Choroid plexus epithelial cell (primary cell): ENCODE measurements at regions not wholly inside any gene's neighbourhood (a gene's known extent, or its start where the extent isn't known, plus 50 kb on each side); places are given as distances from the start of the nearest gene placed in this dataset.
A peak's percentile ranks its signal among the peaks of the same experiment; 100 is the strongest.

Experiments
- DNase-seq: peaks from one replicate; pipeline ENCODE4 v3.0.0-alpha.2; 2010; ENCODE audit warnings: low read depth
- H3K4me3 ChIP-seq: 2 replicates; pipeline ENCODE4 v1.5.1; 2011; ENCODE audit warnings: low read depth, mild to moderate bottlenecking, control low read depth, low read length, moderate library complexity
- TF ChIP-seq, protein P1 (sequence below): conservative IDR thresholded peaks from 2 replicates; pipeline ENCODE4 v1.5.1; 2011; ENCODE audit warnings: low read depth, mild to moderate bottlenecking, control low read depth, inconsistent platforms, low read length, moderate library complexity

DNA sequence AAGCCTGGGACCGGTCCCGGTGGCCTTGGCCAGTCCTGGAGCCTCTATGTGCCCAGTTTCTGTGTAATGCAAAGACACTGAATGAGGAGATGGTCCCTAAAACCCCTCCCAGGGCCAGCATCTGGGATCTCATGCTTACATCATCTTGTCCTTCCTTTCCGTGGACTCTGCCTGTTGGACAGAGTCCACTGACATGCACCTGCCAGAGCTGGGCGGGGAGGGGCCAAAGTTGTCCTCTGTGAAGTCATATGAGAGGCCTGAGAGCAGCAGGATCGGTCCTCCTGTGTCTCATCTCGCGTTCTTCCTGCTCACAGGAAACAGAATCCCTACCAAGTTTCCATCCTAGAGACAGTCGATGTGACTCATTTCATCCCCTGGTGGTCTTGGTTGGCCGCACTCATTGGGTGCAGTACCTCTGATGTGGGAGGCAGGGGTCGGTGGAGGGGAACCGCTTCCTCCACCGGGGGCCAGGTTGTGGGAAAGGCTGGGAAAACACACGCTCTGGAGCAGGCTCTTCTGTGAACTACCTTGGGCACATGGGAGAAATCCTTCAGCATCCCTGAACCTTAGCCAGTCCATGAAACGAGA is 389.6 kb upstream of the PODXL start:
- DNase-seq = no peak
- TF ChIP-seq, protein P1, sequence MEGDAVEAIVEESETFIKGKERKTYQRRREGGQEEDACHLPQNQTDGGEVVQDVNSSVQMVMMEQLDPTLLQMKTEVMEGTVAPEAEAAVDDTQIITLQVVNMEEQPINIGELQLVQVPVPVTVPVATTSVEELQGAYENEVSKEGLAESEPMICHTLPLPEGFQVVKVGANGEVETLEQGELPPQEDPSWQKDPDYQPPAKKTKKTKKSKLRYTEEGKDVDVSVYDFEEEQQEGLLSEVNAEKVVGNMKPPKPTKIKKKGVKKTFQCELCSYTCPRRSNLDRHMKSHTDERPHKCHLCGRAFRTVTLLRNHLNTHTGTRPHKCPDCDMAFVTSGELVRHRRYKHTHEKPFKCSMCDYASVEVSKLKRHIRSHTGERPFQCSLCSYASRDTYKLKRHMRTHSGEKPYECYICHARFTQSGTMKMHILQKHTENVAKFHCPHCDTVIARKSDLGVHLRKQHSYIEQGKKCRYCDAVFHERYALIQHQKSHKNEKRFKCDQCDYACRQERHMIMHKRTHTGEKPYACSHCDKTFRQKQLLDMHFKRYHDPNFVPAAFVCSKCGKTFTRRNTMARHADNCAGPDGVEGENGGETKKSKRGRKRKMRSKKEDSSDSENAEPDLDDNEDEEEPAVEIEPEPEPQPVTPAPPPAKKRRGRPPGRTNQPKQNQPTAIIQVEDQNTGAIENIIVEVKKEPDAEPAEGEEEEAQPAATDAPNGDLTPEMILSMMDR = no peak
- no peak overlapping the region for H3K4me3 ChIP-seq

DNA sequence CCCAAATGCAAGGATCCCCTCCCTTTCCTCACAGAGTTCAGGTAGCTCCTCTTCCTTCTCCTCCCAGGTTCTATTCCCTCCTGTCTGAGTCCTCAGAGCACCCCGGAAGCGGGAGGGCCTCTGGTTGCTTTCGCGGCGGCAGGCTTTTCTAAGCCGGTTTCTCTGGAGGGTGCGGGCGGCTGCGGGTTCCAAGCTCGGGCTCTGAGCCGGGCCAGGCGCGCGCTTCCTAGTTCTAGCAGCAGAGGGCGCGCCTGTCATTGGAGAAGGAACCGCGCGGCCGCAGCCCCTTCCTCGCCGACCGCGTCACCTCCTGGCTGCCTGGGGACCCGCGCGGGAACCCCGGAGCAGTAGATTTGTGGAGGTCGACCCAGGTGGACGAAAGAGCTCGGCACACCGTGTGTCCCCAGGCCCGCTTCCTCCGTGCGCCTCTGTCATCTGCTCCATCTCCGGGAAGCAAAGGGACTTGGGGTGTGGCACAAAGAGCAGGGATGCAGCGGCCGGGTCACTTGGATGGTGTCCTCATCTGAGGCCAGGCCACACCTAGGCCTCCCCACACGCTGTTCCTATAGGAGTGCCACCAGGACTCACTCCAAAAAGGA is 389.0 kb upstream of the PODXL start:
- peak; percentile 44 for DNase-seq
- no peak overlapping the region for H3K4me3 ChIP-seq
- TF ChIP-seq, protein P1 = peak; percentile 84

DNA sequence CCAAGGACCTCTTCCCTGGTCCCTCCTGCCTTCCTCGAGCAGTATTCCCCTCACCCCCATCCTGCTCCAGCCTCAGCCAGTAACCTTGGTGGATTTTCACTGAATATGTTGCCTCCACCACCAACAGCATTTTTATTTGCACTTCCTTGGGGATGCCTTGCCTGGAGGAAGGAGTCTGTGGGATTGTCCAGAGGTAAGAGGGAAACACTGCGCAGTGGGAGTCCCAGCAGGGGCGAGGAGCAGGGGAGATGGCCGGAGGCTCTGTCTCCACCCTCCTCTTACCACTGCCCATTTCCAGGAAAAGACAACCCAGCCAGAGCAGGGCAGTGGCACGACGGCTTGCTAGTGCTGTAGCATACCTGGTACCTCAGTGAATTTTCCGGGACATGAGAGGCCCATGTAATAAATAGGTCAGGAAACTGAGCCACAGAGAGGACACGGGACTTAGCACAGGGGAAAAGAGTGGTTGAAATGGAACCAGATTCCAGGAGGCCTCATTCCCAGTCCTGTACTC is 388.2 kb upstream of the PODXL start:
- TF ChIP-seq, protein P1 = no peak
- DNase-seq = no peak

DNA sequence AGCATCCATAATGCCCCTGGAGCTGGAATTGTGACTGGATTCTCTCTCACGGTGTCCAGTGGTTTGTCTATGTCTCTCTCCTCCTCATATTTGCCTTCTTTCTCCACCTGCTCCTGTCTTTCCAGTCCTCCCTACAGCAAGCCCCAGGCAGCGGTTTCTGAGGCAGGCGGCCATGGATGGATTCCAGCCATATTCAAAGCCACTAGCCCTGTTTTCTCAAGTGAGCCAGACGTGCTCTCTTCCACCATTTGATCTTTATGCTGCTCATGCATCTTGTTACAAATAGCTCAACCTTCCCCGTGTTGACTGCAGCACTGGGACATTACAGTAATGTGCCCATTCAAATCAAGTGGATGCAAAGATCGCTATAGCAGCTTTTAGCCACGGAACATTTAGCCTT is 387.2 kb upstream of the PODXL start:
- no peak overlapping the region for H3K4me3 ChIP-seq
- DNase-seq = no peak
- TF ChIP-seq, protein P1 = no peak

More for the DNA sequence above, 388.2 kb upstream of the PODXL start:
- H3K4me3 ChIP-seq = no peak overlapping the region

DNA sequence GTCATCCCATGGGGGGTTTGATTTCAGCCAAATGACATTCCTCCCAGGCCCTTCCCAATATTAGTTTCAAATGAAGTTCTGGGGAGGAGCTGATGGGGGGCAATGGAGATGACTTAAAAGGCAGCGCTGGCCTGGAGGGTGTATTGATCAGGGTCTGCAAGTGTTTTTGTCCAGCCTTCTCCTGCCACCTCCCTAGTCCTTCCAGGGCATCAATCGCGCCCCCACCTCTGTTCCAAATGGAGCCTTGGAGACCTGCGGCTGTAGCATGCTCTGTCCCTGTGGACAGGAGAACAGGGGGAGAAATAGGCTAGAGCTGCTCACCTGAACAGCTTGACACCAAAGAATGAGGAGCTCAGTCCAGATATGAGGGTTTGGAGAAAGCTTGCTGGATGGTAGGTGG is 386.8 kb upstream of the PODXL start:
- TF ChIP-seq, protein P1 = no peak
- no peak for DNase-seq
- no peak overlapping the region for H3K4me3 ChIP-seq

DNA sequence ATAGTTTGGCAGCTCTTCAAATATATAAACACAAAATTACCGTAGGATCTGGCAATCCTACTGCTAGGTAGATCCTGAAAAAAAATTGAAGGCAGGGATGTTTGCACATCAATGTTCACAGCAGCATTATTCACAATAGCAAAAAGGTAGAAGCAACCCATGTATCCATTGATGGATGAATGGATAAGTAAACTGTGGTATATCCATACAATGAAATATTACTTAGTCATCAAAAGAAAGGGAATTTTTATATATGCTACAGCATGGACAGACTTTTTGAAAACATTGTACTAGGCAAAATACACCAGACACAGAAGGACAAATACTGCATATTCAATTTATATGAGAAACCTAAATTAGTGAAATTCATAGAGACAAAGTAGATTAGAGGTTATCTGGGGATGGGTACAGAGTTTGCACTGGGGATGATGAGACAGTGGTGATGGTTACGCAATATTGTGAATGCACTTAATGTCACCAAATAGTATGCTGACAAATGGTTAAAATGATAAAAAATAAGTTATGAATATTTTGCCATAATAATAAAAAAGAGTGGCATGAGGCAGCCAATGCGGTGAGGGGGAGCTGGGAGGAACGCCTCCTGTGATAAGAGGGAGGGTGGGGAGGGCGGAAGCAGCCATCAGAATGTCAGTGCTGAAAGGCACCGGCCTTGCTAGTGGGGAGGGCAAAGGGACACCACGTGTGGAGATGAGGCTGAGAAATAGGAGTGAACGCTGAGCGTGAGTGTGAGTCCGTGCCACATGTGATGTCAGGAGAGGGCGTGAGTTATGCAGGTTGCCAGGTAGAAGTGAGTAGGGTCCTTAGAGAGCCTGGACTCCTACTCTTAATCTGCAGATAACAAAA is 386.1 kb upstream of the PODXL start:
- H3K4me3 ChIP-seq = no peak overlapping the region
- no peak for DNase-seq
- TF ChIP-seq, protein P1 = no peak
